Natural killer cell (primary cell): ENCODE measurements at regions not wholly inside any gene's neighbourhood (a gene's known extent, or its start where the extent isn't known, plus 50 kb on each side); places are given as distances from the start of the nearest gene placed in this dataset.

Experiments
- ATAC-seq, 3 donors: fragments of 150-1000 bp in 2 of 3; fragments of 200-7000 bp in 1 of 3; cut with Tn5 transposase; 1 replicate in 1 of 3; 2 replicates in 2 of 3; pipeline ENCODE4 v1.10.0; 2021; ENCODE audit warnings: mild to moderate bottlenecking in 2 of 3, moderate library complexity in 2 of 3
- DNase-seq, 2 donors: peaks; one replicate each; pipeline versions ENCODE4 v3.0.0 to v3.0.0-alpha.2; 2013 to 2021; ENCODE audit warnings: mixed read lengths in 1 of 2
- H3K27ac ChIP-seq: one replicate; pipeline ENCODE4 v1.5.1; 2013; ENCODE audit warnings: mild to moderate bottlenecking, low read length
- H3K27me3 ChIP-seq: one replicate; pipeline ENCODE4 v1.6.1; 2013; ENCODE audit warnings: low read length; ENCODE audit not compliant: control insufficient read depth, insufficient read depth
- H3K36me3 ChIP-seq: one replicate; pipeline ENCODE4 v1.6.1; 2013; ENCODE audit warnings: low read length; ENCODE audit not compliant: control insufficient read depth, insufficient read depth
- H3K4me1 ChIP-seq: one replicate; pipeline ENCODE4 v1.6.1; 2013; ENCODE audit warnings: low read length; ENCODE audit not compliant: control insufficient read depth, insufficient read depth
- H3K4me3 ChIP-seq: one replicate; pipeline ENCODE4 v1.5.1; 2013; ENCODE audit warnings: low read length
- H3K9me3 ChIP-seq: one replicate; pipeline ENCODE4 v1.6.1; 2013; ENCODE audit warnings: low read length; ENCODE audit not compliant: control insufficient read depth, insufficient read depth
- H3K27ac Mint-ChIP-seq, 2 donors: one replicate each; pipeline ENCODE4 v1.8.0; 2022; ENCODE audit warnings: mild to moderate bottlenecking in 2 of 2, mixed read lengths in 2 of 2, moderate library complexity in 1 of 2
- H3K27me3 Mint-ChIP-seq, 2 donors: one replicate each; pipeline ENCODE4 v1.8.0; 2022; ENCODE audit warnings: low read depth in 2 of 2, mixed read lengths in 2 of 2
- H3K36me3 Mint-ChIP-seq: one replicate; pipeline ENCODE4 v1.8.0; 2022; ENCODE audit warnings: mixed read lengths
- H3K4me1 Mint-ChIP-seq, 2 donors: one replicate each; pipeline ENCODE4 v1.8.0; 2022; ENCODE audit warnings: mixed read lengths in 2 of 2
- H3K4me3 Mint-ChIP-seq: one replicate; pipeline ENCODE4 v1.8.0; 2022; ENCODE audit warnings: mild to moderate bottlenecking, moderate library complexity, mixed read lengths
- H3K9me3 Mint-ChIP-seq, 2 donors: one replicate each; pipeline ENCODE4 v1.8.0; 2022; ENCODE audit warnings: mixed read lengths in 2 of 2
- WGBS: methylation state at CpG from one replicate; pipeline ENCODE4 v1.1.7; 2013; ENCODE audit warnings: missing lambda C conversion rate; ENCODE audit not compliant: insufficient coverage; 5-methylcytosine and 5-hydroxymethylcytosine counted together
- intact Hi-C: fragments of 100-400 bp; cut with micrococcal nuclease; formaldehyde crosslinking; loops from one replicate; pipeline ENCODE4 v1.14.2; 2022
- TF ChIP-seq, protein P1 (sequence below): fragments of 200-600 bp; IDR thresholded peaks from one replicate; pipeline ENCODE4 v1.8.0; 2022; ENCODE audit warnings: antibody characterized with exemption

GRCh38 chr14:43161477-43161876 is 1345.6 kb downstream of the FSCB start:
- peaks cover 12 to 19% of the 10 kb centered on the region in 2 donors for H3K9me3 Mint-ChIP-seq
- no peak overlapping the region for H3K4me3 ChIP-seq
- TF ChIP-seq, protein P1, sequence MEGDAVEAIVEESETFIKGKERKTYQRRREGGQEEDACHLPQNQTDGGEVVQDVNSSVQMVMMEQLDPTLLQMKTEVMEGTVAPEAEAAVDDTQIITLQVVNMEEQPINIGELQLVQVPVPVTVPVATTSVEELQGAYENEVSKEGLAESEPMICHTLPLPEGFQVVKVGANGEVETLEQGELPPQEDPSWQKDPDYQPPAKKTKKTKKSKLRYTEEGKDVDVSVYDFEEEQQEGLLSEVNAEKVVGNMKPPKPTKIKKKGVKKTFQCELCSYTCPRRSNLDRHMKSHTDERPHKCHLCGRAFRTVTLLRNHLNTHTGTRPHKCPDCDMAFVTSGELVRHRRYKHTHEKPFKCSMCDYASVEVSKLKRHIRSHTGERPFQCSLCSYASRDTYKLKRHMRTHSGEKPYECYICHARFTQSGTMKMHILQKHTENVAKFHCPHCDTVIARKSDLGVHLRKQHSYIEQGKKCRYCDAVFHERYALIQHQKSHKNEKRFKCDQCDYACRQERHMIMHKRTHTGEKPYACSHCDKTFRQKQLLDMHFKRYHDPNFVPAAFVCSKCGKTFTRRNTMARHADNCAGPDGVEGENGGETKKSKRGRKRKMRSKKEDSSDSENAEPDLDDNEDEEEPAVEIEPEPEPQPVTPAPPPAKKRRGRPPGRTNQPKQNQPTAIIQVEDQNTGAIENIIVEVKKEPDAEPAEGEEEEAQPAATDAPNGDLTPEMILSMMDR, result no peak
- H3K4me1 ChIP-seq, result no peaks in the 10 kb centered on the region
- H3K4me3 Mint-ChIP-seq, result no peak overlapping the region
- ATAC-seq, result no peak
- no peaks in the 10 kb centered on the region for H3K4me1 Mint-ChIP-seq
- WGBS, result 92% methylated on average over 1 of the region's 3 CpGs
- DNase-seq, result no peak
- H3K36me3 ChIP-seq, result no peaks in the 10 kb centered on the region
- no peaks in the 10 kb centered on the region for H3K27me3 ChIP-seq
- no peaks in the 10 kb centered on the region for H3K27me3 Mint-ChIP-seq
- intact Hi-C loops, result no loop called here
- no peaks in the 10 kb centered on the region for H3K36me3 Mint-ChIP-seq
- H3K27ac ChIP-seq, result no peak overlapping the region
- no peak overlapping the region for H3K27ac Mint-ChIP-seq
- H3K9me3 ChIP-seq, result peaks cover 4% of the 10 kb centered on the region

DNA sequence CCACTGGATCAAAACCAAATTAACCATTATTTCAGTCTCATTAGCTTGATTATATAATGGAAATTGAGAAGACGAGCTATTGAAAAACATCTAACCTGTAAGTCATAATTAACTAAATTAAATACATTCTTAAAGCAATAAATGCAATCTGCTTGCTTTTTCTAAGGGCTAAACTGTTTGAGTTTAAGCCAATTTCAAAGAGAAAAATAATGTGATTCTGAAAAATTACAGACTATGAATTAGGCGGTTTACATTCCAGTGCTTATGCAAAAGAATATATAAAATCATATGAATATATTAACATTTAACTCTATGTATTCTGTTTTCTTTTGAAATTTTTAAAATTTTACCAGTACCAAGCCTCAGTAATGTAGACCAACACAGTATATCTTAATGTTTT is 1349.4 kb downstream of the FSCB start:
- H3K27ac ChIP-seq, result no peak overlapping the region
- no peaks in the 10 kb centered on the region for H3K36me3 ChIP-seq
- Mint-ChIP-seq H3K27ac (no peak overlapping the region), H3K27me3 (no peaks in the 10 kb centered on the region), H3K4me3 (no peak overlapping the region), H3K4me1 (no peaks in the 10 kb centered on the region), H3K9me3 (peaks cover 24 to 31% of the 10 kb centered on the region in 2 donors), H3K36me3 (no peaks in the 10 kb centered on the region)
- H3K27me3 ChIP-seq, result no peaks in the 10 kb centered on the region
- DNase-seq (no peak), ATAC-seq (no peak)
- TF ChIP-seq, protein P1, result no peak
- intact Hi-C loops, result no loop called here
- no CpG with 5 or more reads among the region's 2 CpGs for WGBS
- no peaks in the 10 kb centered on the region for H3K9me3 ChIP-seq
- H3K4me1 ChIP-seq, result no peaks in the 10 kb centered on the region
- H3K4me3 ChIP-seq, result no peak overlapping the region

DNA sequence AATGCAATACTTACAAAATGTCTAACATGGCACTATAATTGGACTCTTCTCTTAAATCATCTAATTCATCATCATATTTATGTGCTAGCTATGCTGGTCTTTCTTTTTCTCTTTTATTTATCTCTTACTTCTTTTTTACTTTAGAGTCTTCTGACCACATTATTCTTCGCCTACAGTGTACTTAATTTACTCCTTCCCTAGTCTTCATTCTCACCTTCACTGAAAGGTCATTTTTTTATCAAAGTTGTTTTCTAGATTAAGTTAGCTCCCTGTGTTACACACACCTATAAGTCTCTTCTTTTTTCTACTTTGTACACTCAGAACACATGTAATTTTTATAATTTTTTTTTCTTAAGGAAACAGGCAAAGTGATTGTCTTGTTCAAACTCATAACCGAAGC is 1351.2 kb downstream of the FSCB start:
- Mint-ChIP-seq H3K36me3 (no peaks in the 10 kb centered on the region), H3K9me3 (peaks cover 18 to 27% of the 10 kb centered on the region in 2 donors), H3K4me3 (no peak overlapping the region), H3K4me1 (no peaks in the 10 kb centered on the region), H3K27me3 (no peaks in the 10 kb centered on the region), H3K27ac (no peak overlapping the region)
- Histone ChIP-seq H3K9me3 (no peaks in the 10 kb centered on the region), H3K4me3 (no peak overlapping the region), H3K4me1 (no peaks in the 10 kb centered on the region), H3K36me3 (no peaks in the 10 kb centered on the region), H3K27ac (no peak overlapping the region), H3K27me3 (no peaks in the 10 kb centered on the region)
- TF ChIP-seq, protein P1, result no peak
- DNase-seq (no peak), ATAC-seq (no peak)
- 90% methylated on average over 1 of the region's 2 CpGs for WGBS
- intact Hi-C loops, result no loop called here

DNA sequence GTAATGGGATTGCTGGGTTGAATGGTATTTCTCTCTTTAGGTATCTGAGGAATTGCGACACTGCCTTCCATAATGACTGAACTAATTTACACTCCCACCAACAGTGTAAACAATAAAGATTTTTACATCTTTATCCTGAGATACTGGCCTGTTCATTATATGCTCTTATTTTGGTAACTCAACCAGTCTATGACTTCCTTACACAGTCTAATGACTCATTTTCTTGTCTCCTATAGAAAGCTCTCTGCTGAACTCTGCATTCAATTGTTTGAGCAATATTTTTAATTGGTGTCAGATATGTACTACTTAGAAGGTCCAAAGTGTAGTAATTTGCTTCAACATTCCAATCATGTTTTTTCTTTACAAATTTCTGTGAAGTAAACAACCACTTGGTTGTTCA is 1351.8 kb downstream of the FSCB start:
- WGBS, result 100% methylated on average over 1 of the region's 1 CpG
- no peaks in the 10 kb centered on the region for H3K4me1 Mint-ChIP-seq
- TF ChIP-seq, protein P1, result no peak
- Histone ChIP-seq H3K4me1 (no peaks in the 10 kb centered on the region), H3K27me3 (no peaks in the 10 kb centered on the region), H3K4me3 (no peak overlapping the region), H3K36me3 (no peaks in the 10 kb centered on the region), H3K9me3 (no peaks in the 10 kb centered on the region), H3K27ac (no peak overlapping the region)
- no peak overlapping the region for H3K27ac Mint-ChIP-seq
- no peaks in the 10 kb centered on the region for H3K27me3 Mint-ChIP-seq
- ATAC-seq, result no peak
- DNase-seq, result no peak
- peaks cover 18 to 27% of the 10 kb centered on the region in 2 donors for H3K9me3 Mint-ChIP-seq
- no peaks in the 10 kb centered on the region for H3K36me3 Mint-ChIP-seq
- H3K4me3 Mint-ChIP-seq, result no peak overlapping the region
- intact Hi-C loops, result no loop called here
